ENCODE measurements at regions not wholly inside any gene's neighbourhood (a gene's known extent, or its start where the extent isn't known, plus 50 kb on each side); places are given as distances from the start of the nearest gene placed in this dataset.
A peak's percentile ranks its signal among the peaks of the same experiment; 100 is the strongest.

DNA sequence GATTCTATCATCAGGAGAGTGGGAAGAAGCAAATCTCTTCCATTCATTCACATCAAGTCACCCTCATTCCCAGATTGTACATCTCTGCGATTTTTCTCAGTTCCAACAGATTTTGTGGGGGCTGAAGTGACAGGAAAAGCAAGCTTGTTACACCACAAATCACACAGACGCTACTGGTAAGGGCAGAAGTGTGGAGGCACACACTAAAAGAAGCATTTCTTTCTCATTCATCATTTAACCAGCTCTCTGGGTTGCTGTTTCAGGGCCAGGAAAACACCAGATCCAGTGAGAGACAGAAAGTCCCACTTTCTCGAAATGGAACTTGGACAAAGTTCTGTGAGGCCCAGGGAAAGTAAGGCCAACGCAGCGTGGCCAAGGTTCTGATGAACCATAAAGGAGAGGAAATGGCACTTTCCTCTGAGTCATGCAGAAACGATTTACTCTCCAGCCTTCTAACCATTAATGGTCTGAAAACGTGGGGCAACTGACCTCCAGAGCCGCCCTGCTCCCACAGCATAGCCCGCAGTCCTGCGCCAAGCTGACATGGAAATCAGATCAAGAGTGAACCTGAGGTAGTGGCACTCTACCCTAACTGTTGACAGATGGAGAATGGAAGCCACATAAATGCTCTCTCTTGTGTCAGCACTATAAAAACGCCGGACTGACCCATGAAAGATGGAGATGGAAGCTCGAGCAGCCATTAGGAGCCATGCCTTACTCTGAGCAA is 191.0 kb downstream of the C1D start:
- DNase-seq (ENCODE audit: low read depth) = peak; percentile 98

DNA sequence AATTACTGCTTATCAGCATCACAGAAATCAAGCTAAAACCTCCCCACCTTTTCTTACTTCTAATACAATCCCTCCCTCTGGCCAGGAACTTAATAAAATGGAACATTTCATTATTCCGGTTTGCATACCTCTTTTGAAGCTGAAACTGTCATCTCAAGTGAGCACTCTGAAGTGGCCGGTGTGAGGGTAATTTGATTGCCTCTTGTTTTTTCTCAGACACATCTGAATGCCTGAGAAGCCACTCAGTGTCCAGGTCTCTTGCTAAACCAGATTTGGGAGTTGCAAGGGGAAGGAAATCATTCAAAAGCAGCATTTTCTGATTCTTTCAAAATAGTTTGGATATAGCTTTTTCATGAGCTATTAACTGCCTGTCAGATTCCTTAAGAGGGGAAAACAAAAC is 190.3 kb downstream of the C1D start:
- peak; percentile 18 for DNase-seq (ENCODE audit: low read depth)

DNA sequence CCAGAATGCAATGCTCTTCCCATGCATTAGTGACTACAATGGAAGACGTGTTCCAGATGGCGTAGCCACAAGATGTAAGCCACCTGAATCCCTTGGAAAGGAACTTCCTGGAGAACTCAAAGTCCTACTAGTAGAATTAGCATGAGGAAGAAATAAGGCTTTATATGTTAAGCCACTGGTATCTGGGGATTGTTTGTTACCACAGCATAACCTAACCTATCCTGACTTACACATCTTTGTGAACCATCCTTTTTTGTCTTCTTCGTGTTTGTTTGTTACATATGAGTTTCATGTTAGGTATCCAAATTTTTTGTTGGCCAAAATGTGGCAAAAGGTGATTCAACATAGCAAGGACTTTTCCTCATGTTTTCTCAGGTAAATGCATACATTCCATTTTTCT is 188.9 kb downstream of the C1D start:
- DNase-seq (ENCODE audit: low read depth) = no peak

DNA sequence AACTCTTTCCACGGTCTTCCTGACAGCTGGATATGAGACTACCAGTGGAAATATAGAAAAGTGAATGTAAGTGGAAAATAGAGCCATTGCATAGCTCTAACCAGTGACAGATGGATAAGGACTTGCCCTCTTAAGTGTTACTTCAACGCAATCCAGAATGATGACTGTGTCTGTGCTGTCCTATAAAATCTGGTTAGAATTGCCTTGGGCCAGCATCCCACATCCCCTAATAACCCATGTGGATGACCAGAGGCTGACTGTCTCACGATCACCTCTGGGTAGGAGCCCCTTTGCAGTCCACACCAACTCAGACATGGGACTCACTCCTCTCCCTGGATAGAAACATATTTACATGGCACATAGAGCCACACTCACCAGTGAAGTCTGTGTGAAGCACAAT is 186.6 kb downstream of the C1D start:
- DNase-seq (ENCODE audit: low read depth) = no peak

DNA sequence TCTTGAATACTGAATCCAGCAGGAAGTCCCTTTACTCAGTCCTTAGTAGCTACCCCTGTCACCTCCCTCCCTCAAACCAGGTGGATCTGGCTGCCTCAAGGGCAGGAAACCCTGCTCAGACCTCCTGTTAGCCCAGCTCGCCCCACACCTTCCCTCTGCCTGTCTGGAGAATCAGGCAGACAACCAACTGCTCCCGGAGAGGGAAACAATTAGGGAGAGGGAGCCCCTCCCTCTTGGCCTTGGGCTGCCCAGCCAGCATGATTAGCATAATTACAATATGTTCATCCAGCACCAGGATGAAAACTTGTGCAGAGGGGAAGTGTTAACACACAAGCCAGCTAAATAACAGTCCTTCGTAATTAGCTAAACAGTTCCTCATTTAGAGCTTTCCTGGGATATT is 185.5 kb downstream of the C1D start:
- DNase-seq (ENCODE audit: low read depth) = peak; percentile 46

DNA sequence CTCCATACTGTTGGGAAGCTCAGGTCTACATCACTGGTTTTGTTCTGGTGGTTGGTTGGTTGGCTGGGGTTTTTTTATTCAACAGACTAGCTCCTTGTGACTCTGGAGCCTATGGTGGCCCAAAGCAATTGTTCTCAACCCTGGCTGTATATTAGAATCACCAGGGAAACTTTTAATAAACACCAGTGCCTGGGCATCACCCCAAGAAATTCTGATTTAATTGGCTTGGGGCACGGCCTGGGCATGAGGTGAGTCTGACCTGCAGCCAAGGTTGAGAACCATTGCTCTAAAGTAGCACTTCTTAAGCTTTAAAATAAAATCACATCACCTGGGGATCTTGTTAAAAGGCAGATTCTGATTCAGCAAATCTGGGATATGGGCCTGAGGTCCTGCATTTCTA is 184.1 kb downstream of the C1D start:
- DNase-seq (ENCODE audit: low read depth) = no peak

DNA sequence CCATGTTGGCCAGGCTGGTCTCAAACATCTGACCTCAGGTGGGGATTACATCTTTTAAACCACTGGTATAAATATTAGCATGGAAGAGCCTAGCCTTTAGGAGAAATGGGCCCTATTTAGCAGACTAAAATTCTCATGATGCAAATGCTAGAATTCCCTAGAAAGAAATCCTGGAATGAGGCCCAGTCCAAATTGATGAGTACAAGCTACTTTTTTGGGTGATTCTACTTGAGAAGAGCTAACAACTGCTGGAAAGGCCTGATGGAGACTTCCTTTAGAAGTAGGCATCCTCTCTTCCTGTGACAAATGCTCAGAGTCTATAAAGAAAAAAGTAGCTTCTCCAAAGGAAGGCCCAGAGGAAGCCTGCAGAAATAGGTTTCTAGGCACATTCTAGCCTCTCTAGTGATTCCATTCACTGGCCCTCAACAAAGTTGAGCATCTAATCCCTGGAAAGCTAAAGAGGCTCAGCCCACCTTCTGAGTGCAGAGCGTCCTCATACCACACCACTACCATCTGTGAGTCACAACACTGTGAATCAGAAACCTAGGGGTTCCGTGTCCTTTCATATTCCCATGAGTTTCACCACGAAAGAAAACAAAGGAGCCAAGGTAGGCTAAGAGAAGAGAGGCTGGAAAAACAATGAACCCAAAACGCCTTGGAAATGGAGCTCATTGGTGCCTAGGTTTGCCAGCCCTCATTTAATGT is 183.1 kb downstream of the C1D start:
- peak; percentile 95 for DNase-seq (ENCODE audit: low read depth)

DNA sequence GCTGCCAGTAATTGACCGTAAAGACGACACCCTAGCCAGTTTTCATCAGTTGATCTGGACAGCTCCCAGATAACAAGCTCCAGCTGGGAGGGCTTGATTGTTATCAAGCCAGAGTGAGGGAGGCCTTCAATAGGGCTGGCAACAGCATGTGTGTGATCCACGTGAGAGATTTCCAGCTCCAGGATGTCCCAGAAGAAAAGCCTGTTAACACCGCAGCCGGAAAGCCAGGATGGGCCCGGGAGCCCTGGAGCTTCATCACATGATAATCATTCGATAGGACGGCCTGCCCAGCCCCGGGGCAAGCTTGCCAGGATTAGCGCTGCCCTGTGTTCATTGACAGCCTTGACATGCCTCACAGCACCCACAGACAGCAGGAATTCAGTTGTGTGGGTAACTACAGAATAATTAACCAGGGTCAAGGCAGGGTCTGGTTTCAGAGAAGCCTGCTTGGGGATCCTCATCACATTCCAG is 182.5 kb downstream of the C1D start:
- DNase-seq (ENCODE audit: low read depth) = peak; percentile 98

DNA sequence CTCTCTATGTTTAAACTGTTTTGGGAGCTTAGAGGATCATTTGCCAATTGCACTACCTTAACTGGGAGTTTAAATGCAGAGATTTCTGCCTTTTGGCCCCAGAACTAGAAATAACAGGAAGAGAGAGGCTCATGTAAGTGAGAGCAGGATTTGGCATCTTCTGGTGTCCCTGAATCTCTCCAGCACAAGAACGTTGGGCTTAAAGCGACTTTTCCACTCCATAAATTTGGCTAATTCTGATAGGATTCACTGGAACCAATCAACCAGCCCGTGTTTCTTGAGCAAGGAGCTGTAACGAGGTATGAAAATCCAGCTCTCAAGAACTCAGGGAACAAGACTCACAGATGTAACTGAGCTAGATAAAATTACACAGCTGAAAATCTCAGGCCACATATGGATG is 181.0 kb downstream of the C1D start:
- peak; percentile 25 for DNase-seq (ENCODE audit: low read depth)

DNA sequence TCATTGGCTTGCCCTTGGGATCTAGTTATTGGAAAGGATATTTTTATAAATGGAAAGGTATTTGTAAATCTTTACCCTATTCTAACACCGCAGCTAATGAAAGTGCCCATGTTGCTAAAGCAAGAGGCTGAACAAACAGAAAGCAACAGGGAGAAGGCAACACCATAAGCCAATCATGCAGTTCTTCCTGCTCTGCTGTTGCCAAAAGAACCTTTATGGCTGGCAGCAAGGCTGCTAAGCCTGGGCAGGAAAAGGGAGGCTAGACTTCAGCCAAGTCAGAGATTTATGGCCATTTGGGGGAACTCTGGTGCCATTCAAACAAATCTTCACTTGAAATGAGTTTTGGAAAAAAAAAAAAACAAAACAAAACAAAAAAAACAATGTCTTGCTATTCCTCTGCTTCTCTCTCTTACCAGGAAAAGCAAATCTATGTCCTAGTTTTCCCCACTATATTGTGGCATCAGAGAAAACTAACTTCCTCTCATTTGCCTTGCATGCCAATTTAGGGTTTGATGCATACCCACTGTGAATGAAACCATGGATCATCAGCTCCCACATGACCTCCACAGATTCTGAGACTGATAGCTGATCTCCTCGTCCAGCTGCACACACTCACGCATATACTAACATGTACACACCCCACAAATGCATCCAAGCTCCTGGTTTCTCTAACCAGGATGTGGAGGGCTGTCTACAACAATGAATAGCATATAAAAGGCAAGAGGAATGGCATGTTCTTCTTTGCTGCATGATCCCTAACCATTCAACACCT is 179.3 kb downstream of the C1D start:
- DNase-seq (ENCODE audit: low read depth) = peak; percentile 80

DNA sequence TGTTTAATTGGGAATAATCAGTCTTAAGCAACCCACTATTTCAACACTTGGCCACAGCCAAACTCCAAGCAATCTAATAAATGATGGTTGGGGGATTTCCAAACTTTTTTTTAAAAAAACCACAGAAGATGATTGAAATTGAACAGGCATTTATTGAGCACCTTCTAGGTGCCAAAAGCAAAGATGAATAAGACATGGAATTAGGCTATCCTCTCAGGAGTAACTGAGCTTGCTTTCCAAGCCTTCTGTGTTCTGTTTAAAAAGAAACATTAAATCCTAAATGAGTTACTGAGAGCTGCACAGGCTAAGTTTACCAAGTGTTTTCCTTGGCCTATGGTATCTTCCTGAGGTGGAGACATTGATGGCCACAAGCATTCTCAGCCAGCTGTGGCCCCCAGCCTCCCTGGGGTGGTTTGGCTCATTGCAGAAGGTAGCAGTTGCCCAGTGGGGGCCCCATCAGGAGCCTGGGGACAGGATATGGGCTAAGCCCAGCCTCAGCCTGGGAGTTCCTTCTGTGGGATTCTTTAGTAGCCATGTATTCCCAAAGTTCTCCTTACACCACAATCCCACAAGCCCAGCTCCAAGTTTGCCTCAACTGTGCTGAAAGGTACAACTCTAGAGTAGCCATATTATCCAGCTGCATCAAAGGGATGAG is 174.3 kb downstream of the C1D start:
- no peak for DNase-seq (ENCODE audit: low read depth)

DNA sequence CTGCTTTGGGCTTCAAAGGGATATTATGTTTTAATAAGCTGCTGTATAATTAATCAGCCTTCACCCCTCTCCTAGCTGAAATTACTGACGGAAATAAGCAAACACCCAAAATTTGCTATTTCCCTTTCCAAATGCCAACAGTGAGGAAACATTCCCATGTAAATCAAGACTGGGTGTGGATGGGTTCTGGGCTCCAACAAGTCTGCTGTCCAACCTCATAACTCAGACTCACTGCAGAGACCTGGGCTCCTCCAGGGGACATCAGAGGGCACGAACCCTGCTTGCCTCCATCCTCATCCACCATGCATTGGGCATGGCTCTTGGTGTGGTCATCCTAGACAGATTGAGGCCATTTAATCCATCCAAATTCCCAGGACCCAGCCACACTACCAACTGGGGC is 173.7 kb downstream of the C1D start:
- DNase-seq (ENCODE audit: low read depth) = no peak

DNA sequence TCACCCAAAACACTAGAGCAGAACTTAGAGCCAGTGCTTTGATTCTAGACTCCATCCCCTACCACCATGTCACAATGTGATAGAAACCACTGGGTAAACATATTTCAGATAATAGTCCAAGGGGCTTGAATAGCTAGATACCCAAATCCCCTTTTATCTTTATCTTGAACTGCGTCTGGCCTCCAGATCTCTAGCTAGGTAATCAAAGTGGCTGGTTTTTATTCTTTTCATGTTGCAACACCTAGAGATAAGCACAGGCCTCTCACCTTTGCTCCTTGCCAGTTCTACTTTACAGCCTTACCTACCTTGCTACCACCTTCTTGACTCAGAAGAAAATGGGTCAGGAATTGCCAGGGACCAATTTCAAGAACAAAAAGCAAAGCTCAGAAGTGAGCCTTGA is 171.2 kb downstream of the C1D start:
- DNase-seq (ENCODE audit: low read depth) = no peak

DNA sequence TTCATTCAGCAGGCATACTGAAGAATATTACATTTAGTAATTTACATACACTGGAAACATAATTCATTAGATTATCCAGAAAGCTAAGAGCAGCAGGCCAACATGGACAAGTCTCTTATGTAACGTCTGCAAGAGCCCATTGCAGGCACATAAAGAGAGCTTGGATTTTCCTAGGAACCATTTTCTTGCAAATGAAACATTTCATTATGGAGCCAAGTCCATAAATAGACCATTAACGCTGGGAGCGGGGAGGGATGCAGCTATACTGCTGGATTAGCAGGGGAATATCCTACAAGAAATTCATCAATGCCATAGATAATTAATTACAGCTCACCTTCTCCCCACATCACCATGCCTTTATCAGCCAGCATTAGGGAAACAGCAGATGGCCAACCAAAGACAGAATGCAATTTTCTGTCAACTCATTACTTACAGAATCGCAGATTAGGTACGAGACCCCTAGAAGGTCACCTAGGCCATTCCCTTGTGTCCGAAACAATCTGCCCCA is 170.4 kb downstream of the C1D start:
- no peak for DNase-seq (ENCODE audit: low read depth)

DNA sequence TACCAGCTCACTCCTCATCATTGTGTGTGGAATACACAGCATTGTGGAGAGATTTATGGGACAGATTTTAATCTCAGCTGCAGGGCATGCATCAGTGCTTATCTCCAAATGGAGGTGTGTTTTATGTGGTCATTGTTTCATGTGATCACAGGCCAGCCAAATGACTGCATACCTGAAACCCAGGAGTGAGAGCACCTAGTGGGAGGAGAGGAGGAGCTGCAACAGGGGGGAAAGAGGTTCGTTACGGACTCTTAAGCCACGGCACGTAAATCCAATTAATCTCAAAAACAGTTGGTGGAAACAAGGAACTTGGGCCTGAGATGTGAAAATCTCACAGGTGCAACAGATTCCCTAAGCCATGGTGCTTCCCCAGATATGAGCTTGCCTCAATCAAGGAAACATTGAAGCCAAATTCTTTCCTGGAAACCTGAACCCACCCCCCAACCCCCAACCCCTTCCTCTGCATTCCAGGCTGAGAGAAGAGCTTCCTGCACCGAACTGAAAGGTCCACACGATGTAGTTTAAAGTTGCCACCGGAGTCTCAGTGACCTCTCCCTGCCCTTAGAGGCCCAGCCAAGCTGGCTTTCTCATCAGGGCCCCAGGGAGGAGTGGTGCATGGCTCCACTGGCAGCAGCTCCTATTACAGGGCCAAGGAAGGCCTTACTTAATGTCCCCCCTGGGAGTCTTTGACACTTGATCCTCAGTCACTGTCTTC is 167.4 kb downstream of the C1D start:
- DNase-seq (ENCODE audit: low read depth) = peak; percentile 76

DNA sequence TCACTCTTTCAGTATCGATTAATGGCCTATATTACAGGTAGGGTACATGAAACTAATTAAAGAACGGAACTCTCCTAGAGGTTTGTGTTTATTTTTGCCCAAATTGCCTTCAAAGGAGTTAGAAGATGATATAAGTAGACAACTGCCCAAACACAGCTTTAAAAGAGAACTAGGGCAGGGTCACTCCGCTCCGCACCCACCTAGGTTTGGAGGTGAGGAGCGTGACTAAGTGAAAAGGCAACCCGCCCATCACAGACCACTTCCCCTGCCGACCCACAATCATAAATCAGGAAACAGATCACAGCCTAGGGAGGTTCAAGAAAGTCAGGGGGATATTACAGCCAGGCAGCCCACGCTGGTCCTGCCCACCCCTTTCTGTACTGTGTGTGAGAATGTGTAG is 166.7 kb downstream of the C1D start:
- no peak for DNase-seq (ENCODE audit: low read depth)

DNA sequence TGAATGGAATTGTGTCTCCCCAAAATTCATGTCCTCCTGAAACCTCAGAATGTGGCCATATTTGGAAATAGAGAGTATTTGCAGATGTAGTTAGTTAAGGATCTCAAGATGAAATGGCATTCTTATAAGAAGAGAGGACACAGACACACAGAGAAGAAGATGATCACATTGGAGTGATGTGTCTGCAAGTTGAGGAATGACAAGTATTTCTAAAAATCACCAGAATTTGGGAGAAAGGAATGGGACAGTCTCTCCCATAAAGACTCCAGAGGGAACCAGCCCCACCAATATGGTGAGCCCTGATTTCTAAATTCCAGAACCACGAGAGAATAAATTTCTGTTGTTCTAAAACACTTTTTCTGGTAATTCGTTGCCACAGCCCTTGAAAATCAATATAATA is 166.3 kb downstream of the C1D start:
- DNase-seq (ENCODE audit: low read depth) = no peak

DNA sequence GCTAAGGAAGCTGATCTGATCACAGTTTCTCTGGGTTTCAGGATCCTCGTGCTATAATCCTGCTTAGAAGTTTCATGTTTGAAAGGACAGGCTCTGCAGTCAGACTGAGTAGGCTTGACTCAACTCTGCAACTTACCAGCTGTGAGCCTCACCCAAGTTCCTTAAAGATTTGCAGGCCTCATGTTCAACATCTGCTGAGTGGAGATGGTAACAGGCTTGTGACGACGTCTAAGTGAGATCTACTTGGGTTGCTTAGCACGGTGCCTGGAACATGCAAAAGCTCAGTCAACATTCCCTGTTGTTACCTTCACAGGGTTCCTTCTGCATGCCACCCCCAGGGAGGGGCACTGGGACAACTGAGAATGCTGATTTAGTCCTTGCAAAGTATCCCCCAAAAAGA is 164.2 kb downstream of the C1D start:
- DNase-seq (ENCODE audit: low read depth) = no peak

DNA sequence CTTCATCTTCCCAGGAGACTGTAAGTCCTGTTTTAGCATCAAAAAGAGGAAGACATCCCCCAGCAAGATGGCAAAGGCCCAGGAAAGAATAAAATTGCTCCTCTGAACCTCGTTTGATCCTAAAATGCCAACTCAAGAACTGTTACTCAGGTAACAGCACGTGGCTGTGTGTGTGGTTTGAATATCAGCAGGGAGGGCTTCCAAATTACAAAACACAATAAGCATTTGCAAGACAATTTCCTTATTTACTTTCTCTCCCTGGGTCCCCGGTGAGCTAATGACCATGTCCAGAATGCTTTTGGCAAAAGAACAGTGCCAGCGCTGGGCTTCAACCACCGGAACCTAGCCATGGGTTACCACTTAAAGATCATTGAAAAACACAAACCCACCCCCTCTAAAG is 163.6 kb downstream of the C1D start:
- DNase-seq (ENCODE audit: low read depth) = peak; percentile 82

DNA sequence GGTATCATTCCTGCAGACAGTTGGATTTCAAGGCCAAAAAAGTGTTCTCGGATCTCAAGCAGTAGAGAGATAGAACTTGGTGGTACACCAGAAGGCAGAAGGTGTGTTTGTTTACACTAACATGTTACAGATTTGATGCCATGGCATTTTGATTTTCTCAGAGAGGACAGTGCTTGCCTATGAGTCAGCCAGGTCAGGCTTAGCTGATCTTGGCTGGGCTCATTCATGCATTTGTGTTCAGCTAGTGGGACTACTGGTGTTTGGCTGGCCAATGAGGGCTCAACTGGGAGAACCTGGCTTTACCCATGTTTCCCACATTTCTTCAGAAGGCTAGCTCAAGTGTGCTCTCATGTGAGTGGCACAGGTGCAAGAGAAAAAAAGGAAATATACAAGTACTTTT is 162.0 kb downstream of the C1D start:
- DNase-seq (ENCODE audit: low read depth) = peak; percentile 40

DNA sequence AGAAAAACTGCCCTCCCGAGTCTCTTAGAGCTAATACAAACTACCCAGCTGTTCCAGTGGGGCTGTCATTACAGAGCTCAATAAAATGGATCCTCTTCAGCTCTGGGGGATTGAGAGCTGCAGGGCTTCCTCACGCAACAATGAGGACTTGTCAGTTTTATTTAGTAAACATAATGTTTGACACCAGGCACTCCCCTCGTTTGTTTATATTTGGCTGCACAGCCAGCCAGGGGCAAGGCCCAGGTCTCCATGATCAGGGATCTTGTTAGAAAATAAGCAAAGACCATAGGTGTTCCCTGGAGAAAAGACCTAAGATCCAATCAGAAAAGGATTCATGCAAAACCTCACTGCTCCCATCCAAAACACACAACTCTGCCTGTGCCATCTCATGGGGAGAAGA is 158.2 kb downstream of the C1D start:
- no peak for DNase-seq (ENCODE audit: low read depth)
